Neural cell (in vitro differentiated cells): ENCODE measurements at regions not wholly inside any gene's neighbourhood (a gene's known extent, or its start where the extent isn't known, plus 50 kb on each side); places are given as distances from the start of the nearest gene placed in this dataset.

Experiments
- CTCF ChIP-seq: fragments of 450-650 bp; IDR thresholded peaks from 2 replicates; pipeline ENCODE4 v1.5.1; 2014; ENCODE audit warnings: antibody characterized with exemption, mild to moderate bottlenecking, moderate library complexity; ENCODE audit not compliant: poor library complexity, severe bottlenecking
- EP300 ChIP-seq: fragments of 450-650 bp; conservative IDR thresholded peaks from 2 replicates; pipeline ENCODE4 v1.6.1; 2014; ENCODE audit warnings: antibody characterized with exemption, mild to moderate bottlenecking, moderate library complexity; ENCODE audit not compliant: poor library complexity, severe bottlenecking
- EZH2 ChIP-seq: fragments of 200-600, 300-800 bp; shearing (Covaris generic), sonication (generic); IDR thresholded peaks from 2 replicates; pipeline ENCODE4 v1.6.1; 2014; ENCODE audit warnings: antibody characterized with exemption, low read length, borderline replicate concordance, mild to moderate bottlenecking; ENCODE audit not compliant: insufficient read depth, poor library complexity, severe bottlenecking
- MXI1 ChIP-seq: fragments of 450-650 bp; conservative IDR thresholded peaks from 2 replicates; pipeline ENCODE4 v1.6.1; 2014; ENCODE audit warnings: antibody characterized with exemption, mild to moderate bottlenecking; ENCODE audit not compliant: poor library complexity, severe bottlenecking
- REST ChIP-seq: IDR thresholded peaks from 2 replicates; pipeline ENCODE4 v1.6.1; 2012; ENCODE audit warnings: borderline replicate concordance
- SMC3 ChIP-seq: fragments of 450-650 bp; conservative IDR thresholded peaks from 2 replicates; pipeline ENCODE4 v1.6.1; 2014; ENCODE audit warnings: antibody characterized with exemption, mild to moderate bottlenecking, moderate library complexity; ENCODE audit not compliant: poor library complexity
- TAF1 ChIP-seq: IDR thresholded peaks from 2 replicates; pipeline ENCODE4 v1.6.1; 2012; ENCODE audit warnings: low read depth

GRCh38 chr20:12353842-12354241, 436.1 kb downstream of the BTBD3 start:
- TF ChIP-seq EZH2 (no peak), CTCF (no peak), REST (no peak), TAF1 (no peak), EP300 (no peak), SMC3 (no peak), MXI1 (no peak)
